ENCODE measurements at regions not wholly inside any gene's neighbourhood (a gene's known extent, or its start where the extent isn't known, plus 50 kb on each side); places are given as distances from the start of the nearest gene placed in this dataset.

- no peak for DNase-seq
- TF ChIP-seq POLR2A (IDR thresholded peaks at IDR 0.05; ENCODE audit: low read length) (no peak), GATA1 (IDR thresholded peaks at IDR 0.05; ENCODE audit: low read depth, low read length) (no peak)
These were observed 720.5 kb downstream of the VRK1 start for GRCh38 chr14:97517566-97518234.

DNA sequence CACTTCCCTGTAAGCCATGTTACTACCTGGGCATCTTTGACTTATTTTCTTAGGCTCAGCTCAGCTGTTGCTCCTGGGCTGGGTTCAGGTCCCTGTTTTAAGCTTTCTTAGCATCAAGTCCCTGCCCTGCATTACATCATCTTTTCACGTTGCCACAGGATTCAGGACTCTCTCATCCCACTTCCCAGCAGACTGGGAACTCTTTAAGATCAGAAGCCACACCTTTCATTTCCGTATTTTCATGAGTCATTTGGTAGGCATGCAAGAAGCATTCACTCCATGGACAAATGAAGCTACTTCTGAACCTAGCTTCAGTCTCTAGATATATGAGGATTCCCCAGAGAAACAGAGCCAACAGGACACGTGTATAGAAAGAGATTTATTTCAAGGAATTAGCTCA, 726.8 kb downstream of the VRK1 start:
- DNase-seq: no peak
- TF ChIP-seq POLR2A (IDR thresholded peaks at IDR 0.05; ENCODE audit: low read length): no peak
- TF ChIP-seq GATA1 (IDR thresholded peaks at IDR 0.05; ENCODE audit: low read depth, low read length): no peak

- TF ChIP-seq POLR2A (IDR thresholded peaks at IDR 0.05; ENCODE audit: low read length) (no peak), GATA1 (IDR thresholded peaks at IDR 0.05; ENCODE audit: low read depth, low read length) (no peak)
- no peak for DNase-seq
These were observed 727.6 kb downstream of the VRK1 start for GRCh38 chr14:97524589-97525319.

GRCh38 chr14:97527993-97528392, 730.8 kb downstream of the VRK1 start:
- DNase-seq: no peak
- no peak for TF ChIP-seq GATA1 (IDR thresholded peaks at IDR 0.05; ENCODE audit: low read depth, low read length)
- TF ChIP-seq POLR2A (IDR thresholded peaks at IDR 0.05; ENCODE audit: low read length): no peak

GRCh38 chr14:97532052-97532451, 734.9 kb downstream of the VRK1 start:
- no peak for DNase-seq
- no peak for TF ChIP-seq GATA1 (IDR thresholded peaks at IDR 0.05; ENCODE audit: low read depth, low read length)
- no peak for TF ChIP-seq POLR2A (IDR thresholded peaks at IDR 0.05; ENCODE audit: low read length)

DNA sequence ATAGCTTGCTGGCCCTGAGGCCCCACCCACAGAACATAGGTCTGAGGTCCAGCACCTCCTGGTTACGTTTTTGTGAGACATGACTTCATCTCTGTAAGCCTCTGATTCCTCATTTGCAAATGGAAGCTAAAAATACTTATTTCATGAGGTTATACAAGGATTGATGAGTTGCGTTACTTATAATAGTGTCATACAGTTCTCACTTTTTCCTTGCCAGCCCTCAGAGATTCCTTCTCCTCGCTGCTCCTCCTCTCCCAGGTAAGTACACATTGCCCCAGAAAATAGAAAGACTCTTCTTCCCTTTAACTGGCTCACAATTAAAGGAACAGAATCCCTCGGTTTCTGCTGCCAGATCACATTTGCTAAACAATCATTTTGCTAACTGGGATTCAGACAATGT, 739.2 kb downstream of the VRK1 start:
- DNase-seq: no peak
- TF ChIP-seq POLR2A (IDR thresholded peaks at IDR 0.05; ENCODE audit: low read length): no peak
- no peak for TF ChIP-seq GATA1 (IDR thresholded peaks at IDR 0.05; ENCODE audit: low read depth, low read length)

GRCh38 chr14:97538749-97539410, 741.7 kb downstream of the VRK1 start:
- no peak for DNase-seq
- no peak for TF ChIP-seq GATA1 (IDR thresholded peaks at IDR 0.05; ENCODE audit: low read depth, low read length)
- TF ChIP-seq POLR2A (IDR thresholded peaks at IDR 0.05; ENCODE audit: low read length): no peak

DNA sequence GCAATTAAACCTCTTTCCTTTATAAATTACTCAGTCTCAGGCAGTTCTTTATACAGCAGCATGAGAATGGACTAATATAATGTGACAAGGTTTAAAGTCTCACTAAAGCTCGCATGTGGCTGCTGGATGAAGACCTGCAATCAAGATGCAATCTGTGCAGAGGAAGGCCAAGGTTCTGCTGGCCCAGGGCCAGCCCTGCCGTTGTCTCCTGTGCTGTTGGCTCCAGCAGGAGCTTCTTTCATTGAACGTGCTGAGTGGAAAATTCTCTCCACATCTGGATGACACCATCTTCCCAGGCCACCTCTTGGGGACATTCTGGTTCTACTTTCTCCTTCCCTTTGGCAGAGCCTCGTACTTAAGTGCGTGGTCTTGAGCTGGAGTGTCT, 742.2 kb downstream of the VRK1 start:
- no peak for DNase-seq
- TF ChIP-seq GATA1 (IDR thresholded peaks at IDR 0.05; ENCODE audit: low read depth, low read length): no peak
- no peak for TF ChIP-seq POLR2A (IDR thresholded peaks at IDR 0.05; ENCODE audit: low read length)

GRCh38 chr14:97539884-97540283, 742.7 kb downstream of the VRK1 start:
- DNase-seq: no peak
- TF ChIP-seq GATA1 (IDR thresholded peaks at IDR 0.05; ENCODE audit: low read depth, low read length): no peak
- no peak for TF ChIP-seq POLR2A (IDR thresholded peaks at IDR 0.05; ENCODE audit: low read length)

DNA sequence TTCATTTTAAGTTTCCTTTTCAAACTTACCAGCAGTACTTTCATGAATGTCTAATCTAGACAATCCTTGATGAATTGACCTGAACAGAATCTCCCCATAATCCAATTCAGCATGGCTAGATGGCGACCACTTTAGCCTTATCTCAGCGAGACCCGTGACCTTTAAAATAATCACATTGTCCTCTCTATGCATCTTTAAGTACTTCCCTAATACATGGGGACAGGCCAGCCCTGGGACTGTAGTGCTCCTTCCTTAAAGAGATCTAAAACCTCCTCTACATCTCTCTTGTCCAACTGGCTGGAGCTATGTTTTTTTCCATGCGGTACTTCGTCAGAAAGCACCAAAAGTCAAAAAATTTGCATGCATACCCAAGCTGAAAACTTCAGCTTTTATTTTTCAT, 746.0 kb downstream of the VRK1 start:
- TF ChIP-seq POLR2A (IDR thresholded peaks at IDR 0.05; ENCODE audit: low read length) (no peak), GATA1 (IDR thresholded peaks at IDR 0.05; ENCODE audit: low read depth, low read length) (no peak)
- DNase-seq: no peak

DNA sequence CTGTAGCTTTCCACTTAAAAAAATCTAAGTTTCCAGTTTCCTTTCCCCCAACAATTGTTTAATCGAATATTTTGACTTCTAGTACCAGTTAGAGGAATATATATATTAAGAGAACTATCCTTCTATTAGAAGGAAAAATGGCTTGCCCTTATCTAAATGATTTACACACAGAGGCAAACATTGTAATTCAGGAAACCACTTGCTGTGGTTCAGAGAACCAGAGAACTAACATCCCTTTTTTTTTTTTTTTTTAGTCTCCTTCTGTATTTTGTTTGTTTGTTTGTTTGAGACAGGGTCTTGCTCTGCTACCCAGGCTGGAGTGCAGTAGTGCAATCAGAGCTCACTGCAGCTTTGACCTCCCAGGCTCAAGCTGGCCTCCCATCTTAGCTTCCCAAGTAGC, 746.6 kb downstream of the VRK1 start:
- no peak for DNase-seq
- TF ChIP-seq POLR2A (IDR thresholded peaks at IDR 0.05; ENCODE audit: low read length) (no peak), GATA1 (IDR thresholded peaks at IDR 0.05; ENCODE audit: low read depth, low read length) (no peak)

GRCh38 chr14:97544571-97544970, 747.4 kb downstream of the VRK1 start:
- no peak for DNase-seq
- no peak for TF ChIP-seq POLR2A (IDR thresholded peaks at IDR 0.05; ENCODE audit: low read length)
- TF ChIP-seq GATA1 (IDR thresholded peaks at IDR 0.05; ENCODE audit: low read depth, low read length): no peak

DNA sequence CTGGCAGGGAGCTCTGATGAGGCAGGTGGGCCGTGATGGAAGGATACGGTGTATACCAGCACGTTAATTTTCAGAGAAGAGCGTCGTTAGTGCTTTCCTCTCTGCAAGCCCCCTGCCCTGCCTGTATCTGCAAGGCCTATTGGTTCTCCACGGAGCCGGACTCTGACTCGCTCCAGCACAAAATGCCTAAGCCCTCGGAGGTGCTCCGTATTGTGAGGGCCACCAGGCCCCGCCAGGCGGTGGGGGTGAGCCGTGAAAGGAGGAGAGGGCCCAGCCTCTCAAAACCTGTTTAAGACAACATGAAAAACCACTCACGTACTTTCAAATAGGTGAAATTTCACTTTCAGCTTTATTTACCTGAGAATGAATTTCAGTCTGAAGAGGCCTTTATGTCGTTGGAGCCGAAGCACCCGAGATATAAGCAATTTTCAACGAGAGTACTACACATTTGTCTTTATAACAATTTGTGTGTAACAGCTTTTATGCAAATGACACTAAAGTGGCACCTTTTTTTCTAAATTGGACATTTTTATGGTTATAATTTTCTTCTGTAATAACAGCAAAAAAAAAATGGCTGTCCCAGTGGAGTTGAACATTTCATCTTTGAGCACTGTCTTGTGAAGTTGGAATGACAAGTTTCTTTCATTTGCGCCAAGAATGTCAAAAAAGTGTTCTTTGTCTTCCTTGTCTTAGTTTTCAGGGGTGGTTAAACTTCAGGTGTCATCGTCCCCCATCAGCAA, 749.5 kb downstream of the VRK1 start:
- no peak for DNase-seq

GRCh38 chr14:97550463-97550862, 753.3 kb downstream of the VRK1 start:
- no peak for TF ChIP-seq POLR2A (IDR thresholded peaks at IDR 0.05; ENCODE audit: low read length)
- TF ChIP-seq GATA1 (IDR thresholded peaks at IDR 0.05; ENCODE audit: low read depth, low read length): no peak
- no peak for DNase-seq

More for the DNA sequence above, 749.5 kb downstream of the VRK1 start:
- TF ChIP-seq POLR2A (IDR thresholded peaks at IDR 0.05; ENCODE audit: low read length) (no peak), GATA1 (IDR thresholded peaks at IDR 0.05; ENCODE audit: low read depth, low read length) (no peak)

Data from erythroblast (primary cell).